ENCODE measurements at regions not wholly inside any gene's neighbourhood (a gene's known extent, or its start where the extent isn't known, plus 50 kb on each side); places are given as distances from the start of the nearest gene placed in this dataset.
A peak's percentile ranks its signal among the peaks of the same experiment; 100 is the strongest.
"Not testable (repeated sequence)": the region's sequence is repeated elsewhere in the genome, so short reads cannot be mapped to it uniquely, and the experiment has no call there.

DNA sequence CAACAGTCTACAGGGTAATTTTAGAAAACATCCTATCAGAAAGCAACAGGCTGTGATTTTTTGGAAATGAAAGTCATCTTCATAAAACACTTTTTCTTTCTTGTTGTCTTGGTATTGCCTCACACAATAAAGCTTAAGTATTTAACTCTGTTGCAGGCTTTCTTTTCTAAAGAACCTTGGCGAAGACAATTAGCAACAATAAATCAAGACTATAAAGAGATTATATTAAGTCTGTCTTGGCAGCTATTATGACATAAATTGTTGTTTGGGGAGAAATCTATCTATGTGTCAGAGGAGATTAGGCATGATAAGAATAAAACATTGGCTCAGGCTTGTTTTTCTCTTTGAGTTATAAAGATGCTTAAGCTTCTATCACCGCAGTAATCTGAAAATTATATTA is 1774.8 kb downstream of the ARAP2 start:
- 63 to 84% methylated on average over 2 of the region's 2 CpGs for WGBS, 2 donors
- H3K4me1 ChIP-seq = no peaks in the 10 kb centered on the region
- H3K27me3 ChIP-seq = no peaks in the 10 kb centered on the region
- H3K9me3 ChIP-seq = no peaks in the 10 kb centered on the region
- no peak for DNase-seq
- TF ChIP-seq POLR2A (IDR thresholded peaks at IDR 0.05) (no peak), CTCF (IDR thresholded peaks at IDR 0.05) (no peak)
- H3K36me3 ChIP-seq (ENCODE audit: low read depth, missing control alignments) = no peaks in the 10 kb centered on the region
- no peak overlapping the region for H3K4me3 ChIP-seq
- intact Hi-C loops (cut with DNase I; ENCODE audit: low total_unique reads) = no loop called here
- no peak overlapping the region for H3K27ac ChIP-seq

DNA sequence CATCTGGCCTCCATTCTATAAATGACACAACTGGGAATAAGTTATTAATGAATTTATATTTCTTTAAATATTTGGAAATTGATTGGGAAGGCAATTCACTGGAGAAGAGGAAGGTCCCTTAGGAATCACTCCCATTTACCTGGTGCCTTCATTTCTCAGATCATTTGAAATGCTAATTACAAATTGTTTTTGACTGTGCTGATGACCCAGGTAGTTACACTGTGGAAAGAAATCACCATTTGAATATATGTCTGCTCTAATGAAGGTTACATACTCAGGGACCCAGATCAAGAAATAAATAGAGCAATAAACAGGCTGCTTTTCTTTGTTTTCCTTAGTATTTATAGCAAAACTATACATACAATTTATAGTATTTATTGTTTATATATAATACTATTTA is 1759.1 kb downstream of the ARAP2 start:
- Histone ChIP-seq H3K4me3 (no peak overlapping the region), H3K27ac (no peak overlapping the region), H3K27me3 (no peaks in the 10 kb centered on the region), H3K4me1 (no peaks in the 10 kb centered on the region), H3K36me3 (ENCODE audit: low read depth, missing control alignments) (no peaks in the 10 kb centered on the region), H3K9me3 (no peaks in the 10 kb centered on the region)
- no peak for DNase-seq
- intact Hi-C loops (cut with DNase I; ENCODE audit: low total_unique reads) = no loop called here
- TF ChIP-seq CTCF (IDR thresholded peaks at IDR 0.05) (no peak), POLR2A (IDR thresholded peaks at IDR 0.05) (no peak)

GRCh38 chr4:34486461-34487363 is 1757.6 kb downstream of the ARAP2 start:
- no peaks in the 10 kb centered on the region for H3K36me3 ChIP-seq (ENCODE audit: low read depth, missing control alignments)
- 73 to 76% methylated on average over 5 of the region's 5 CpGs for WGBS, 2 donors
- H3K27me3 ChIP-seq = no peaks in the 10 kb centered on the region
- intact Hi-C loops (cut with DNase I; ENCODE audit: low total_unique reads) = no loop called here
- no peaks in the 10 kb centered on the region for H3K9me3 ChIP-seq
- H3K27ac ChIP-seq = no peak overlapping the region
- H3K4me1 ChIP-seq = no peaks in the 10 kb centered on the region
- no peak for TF ChIP-seq CTCF (IDR thresholded peaks at IDR 0.05)
- TF ChIP-seq POLR2A (IDR thresholded peaks at IDR 0.05) = no peak
- DNase-seq = no peak
- H3K4me3 ChIP-seq = no peak overlapping the region

DNA sequence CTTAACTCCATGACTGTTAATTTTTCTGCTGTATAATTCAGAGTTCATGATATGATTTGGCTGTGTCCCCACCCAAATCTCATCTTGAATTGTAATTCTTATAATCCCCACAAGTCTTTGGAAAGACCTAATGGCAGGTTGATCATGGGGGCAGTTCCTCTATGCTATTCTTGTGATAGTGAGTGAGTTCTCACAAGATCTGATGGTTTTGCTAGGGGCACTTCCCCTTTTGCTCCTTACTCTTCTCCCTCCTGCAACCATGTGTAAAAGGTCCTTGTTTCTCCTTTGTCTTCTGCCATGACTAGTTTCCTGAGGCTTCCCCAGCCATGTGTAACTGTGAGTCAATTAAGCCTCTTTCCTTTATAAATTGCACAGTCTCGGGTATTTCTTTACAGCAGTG is 1751.9 kb downstream of the ARAP2 start:
- Histone ChIP-seq H3K27me3 (no peaks in the 10 kb centered on the region), H3K36me3 (ENCODE audit: low read depth, missing control alignments) (no peaks in the 10 kb centered on the region), H3K9me3 (no peaks in the 10 kb centered on the region), H3K4me1 (no peaks in the 10 kb centered on the region), H3K27ac (no peak overlapping the region), H3K4me3 (no peak overlapping the region)
- TF ChIP-seq POLR2A (IDR thresholded peaks at IDR 0.05) (no peak), CTCF (IDR thresholded peaks at IDR 0.05) (no peak)
- no peak for DNase-seq
- intact Hi-C loops (cut with DNase I; ENCODE audit: low total_unique reads) = no loop called here
- WGBS, 2 donors = 89 to 91% methylated on average over 1 of the region's 1 CpG

DNA sequence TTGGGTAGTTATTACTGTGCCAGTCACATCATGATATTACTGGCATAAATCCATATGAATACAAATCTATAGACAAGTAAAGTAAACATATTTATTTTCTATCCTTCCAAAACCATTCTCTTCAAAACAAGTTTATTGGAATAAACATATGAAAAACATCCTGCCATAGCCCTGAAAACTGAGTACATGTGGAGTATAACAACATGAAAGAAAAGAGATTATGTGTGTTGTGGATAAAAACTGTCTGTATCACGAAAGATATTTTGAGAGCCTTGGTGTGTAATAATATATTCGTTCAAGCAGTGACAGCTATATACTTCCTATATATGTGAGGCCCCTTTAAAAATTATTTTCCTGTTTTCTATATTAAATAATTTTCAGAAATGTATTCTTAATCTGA is 1742.2 kb downstream of the ARAP2 start:
- WGBS, 2 donors = 83 to 84% methylated on average over 2 of the region's 2 CpGs
- H3K4me3 ChIP-seq = no peak overlapping the region
- no peaks in the 10 kb centered on the region for H3K9me3 ChIP-seq
- no peaks in the 10 kb centered on the region for H3K4me1 ChIP-seq
- H3K27me3 ChIP-seq = no peaks in the 10 kb centered on the region
- intact Hi-C loops (cut with DNase I; ENCODE audit: low total_unique reads) = no loop called here
- H3K36me3 ChIP-seq (ENCODE audit: low read depth, missing control alignments) = no peaks in the 10 kb centered on the region
- no peak for DNase-seq
- H3K27ac ChIP-seq = no peak overlapping the region
- TF ChIP-seq CTCF (IDR thresholded peaks at IDR 0.05) (no peak), POLR2A (IDR thresholded peaks at IDR 0.05) (no peak)

- H3K4me3 ChIP-seq; H3K27ac ChIP-seq; DNase-seq; H3K9me3 ChIP-seq; intact Hi-C loops (cut with DNase I; ENCODE audit: low total_unique reads); H3K36me3 ChIP-seq (ENCODE audit: low read depth, missing control alignments); H3K27me3 ChIP-seq; H3K4me1 ChIP-seq: not testable (repeated sequence)
- 56 to 67% methylated on average over 2 of the region's 2 CpGs for WGBS, 2 donors
Measured at GRCh38 chr4:34504731-34505130, 1739.6 kb downstream of the ARAP2 start.

DNA sequence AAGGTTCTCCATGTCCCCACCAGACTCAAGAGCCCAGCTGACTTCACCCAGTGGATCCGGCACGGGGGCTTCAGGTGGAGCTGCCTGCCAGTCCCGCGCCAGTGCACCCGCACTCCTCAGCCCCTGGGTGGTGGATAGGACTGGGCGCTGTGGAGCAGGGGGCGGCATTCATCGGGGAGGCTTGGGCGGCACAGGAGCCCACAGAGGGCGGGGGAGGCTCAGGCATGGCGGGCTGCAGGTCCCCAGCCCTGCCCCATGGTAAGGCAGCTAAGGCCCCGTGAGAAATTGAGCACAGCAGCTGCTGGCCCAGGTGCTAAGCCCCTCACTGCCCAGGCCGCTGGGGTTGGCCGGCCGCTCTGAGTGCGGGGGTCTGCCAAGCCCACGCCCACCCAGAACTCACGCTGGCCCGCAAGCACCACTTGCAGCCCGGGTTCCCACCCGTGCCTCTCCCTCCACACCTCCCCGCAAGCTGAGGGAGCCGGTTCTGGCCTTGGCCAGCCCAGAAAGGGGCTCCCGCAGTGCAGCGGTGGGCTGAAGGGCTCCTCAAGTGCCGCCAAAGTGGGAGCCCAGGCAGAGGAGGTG is 1737.7 kb downstream of the ARAP2 start:
- H3K4me1 ChIP-seq; H3K9me3 ChIP-seq; intact Hi-C loops (cut with DNase I; ENCODE audit: low total_unique reads); H3K36me3 ChIP-seq (ENCODE audit: low read depth, missing control alignments); H3K27me3 ChIP-seq; H3K27ac ChIP-seq: not testable (repeated sequence)
- 77 to 97% methylated on average over 6 to 19 of the region's 26 CpGs for WGBS, 2 donors
- H3K4me3 ChIP-seq = peak overlapping the region; percentile 12 to 49
- peak; percentile 16 for DNase-seq
